AG04450 (cell line): ENCODE measurements at regions not wholly inside any gene's neighbourhood (a gene's known extent, or its start where the extent isn't known, plus 50 kb on each side); places are given as distances from the start of the nearest gene placed in this dataset.
A peak's percentile ranks its signal among the peaks of the same experiment; 100 is the strongest.

Experiments
- CTCF ChIA-PET: fragments of 300-600, 350-600 bp; formaldehyde crosslinking; extraction: SDS; loops from one replicate; lab custom pipeline; 2022; ENCODE audit warnings: antibody characterized with exemption, inconsistent platforms; lab: Charles Lee
- POLR2A ChIA-PET: fragments of 350-600 bp; formaldehyde crosslinking; extraction: SDS; loops from one replicate; lab custom pipeline; 2021; ENCODE audit warnings: antibody characterized with exemption, inconsistent platforms; lab: Yijun Ruan, JAX
- DNase-seq: peaks from one replicate; pipeline ENCODE4 v3.0.0-alpha.2; 2011; ENCODE audit warnings: low read depth, low spot score
- H3K27ac ChIP-seq: one replicate; pipeline ENCODE4 v1.5.1; 2012; ENCODE audit warnings: low read depth, low read length, control low read depth
- H3K27me3 ChIP-seq: one replicate; pipeline ENCODE4 v1.6.0; 2012; ENCODE audit warnings: low read length; ENCODE audit not compliant: control insufficient read depth, insufficient read depth
- H3K4me3 ChIP-seq: 2 replicates; pipeline ENCODE4 v1.5.1; 2011; ENCODE audit warnings: mild to moderate bottlenecking, low read depth, low read length, control low read depth
- H3K9me3 ChIP-seq: 2 replicates; pipeline ENCODE4 v1.5.1; 2012; ENCODE audit warnings: low read length; ENCODE audit not compliant: control insufficient read depth, insufficient read depth
- CTCF ChIP-seq: IDR thresholded peaks from 2 replicates; pipeline ENCODE4 v1.5.1; 2011; ENCODE audit warnings: low read depth, low read length, control low read depth, inconsistent platforms

DNA sequence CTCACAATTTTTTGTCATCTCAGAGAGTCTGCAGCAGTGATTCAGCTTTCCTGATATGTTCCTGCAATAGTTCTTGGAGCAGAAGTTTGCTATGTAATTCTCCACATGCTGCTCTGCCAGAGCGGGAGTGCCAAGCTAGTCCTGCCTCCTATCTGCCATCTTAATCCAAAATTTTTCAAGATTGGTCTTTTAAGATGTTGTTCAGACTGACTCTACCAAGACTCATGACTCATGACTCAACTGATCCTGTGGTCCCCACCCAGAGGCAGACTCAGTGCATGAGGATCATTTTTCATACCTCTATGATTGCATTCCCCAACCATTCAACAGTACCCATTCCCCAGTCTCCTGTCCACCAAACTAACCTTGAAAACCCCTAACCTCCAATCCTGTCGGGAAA, 470.8 kb downstream of the INHBA start:
- ChIA-PET POLR2A (no interaction called here), CTCF (no interaction called here)
- no peak for TF ChIP-seq CTCF
- no peaks in the 10 kb centered on the region for H3K27me3 ChIP-seq
- no peak for DNase-seq
- H3K4me3 ChIP-seq = no peak overlapping the region
- H3K9me3 ChIP-seq = no peaks in the 10 kb centered on the region; the same call in 1 of the 2 replicates
- H3K27ac ChIP-seq = no peak overlapping the region

GRCh38 chr7:41224063-41224763, 478.7 kb downstream of the INHBA start:
- H3K27ac ChIP-seq = no peak overlapping the region
- no peaks in the 10 kb centered on the region for H3K27me3 ChIP-seq
- CTCF ChIA-PET = no interaction called here
- DNase-seq = no peak
- H3K9me3 ChIP-seq = no peaks in the 10 kb centered on the region
- TF ChIP-seq CTCF = no peak
- no peak overlapping the region for H3K4me3 ChIP-seq
- POLR2A ChIA-PET = no interaction called here

DNA sequence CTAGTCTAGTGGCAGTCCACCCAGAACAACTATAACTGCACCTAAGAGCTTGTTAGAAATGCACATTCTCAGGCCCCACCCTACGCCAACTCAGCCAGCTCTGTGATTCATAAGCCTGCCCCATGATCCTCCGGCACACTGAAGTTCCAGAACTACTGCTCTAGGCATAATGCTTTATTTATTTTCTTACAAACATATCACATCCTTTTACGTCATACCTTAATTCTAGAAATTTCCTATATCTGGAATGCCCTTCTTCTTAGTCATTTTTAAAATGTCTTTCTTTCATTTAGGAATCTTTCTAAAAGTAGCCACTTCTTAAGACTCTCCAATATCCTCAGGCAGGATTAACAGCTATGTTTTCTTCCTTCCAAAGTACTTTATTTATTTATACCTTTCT, 480.1 kb downstream of the INHBA start:
- peak; percentile 60 for DNase-seq
- no peaks in the 10 kb centered on the region for H3K9me3 ChIP-seq
- TF ChIP-seq CTCF = no peak
- ChIA-PET POLR2A (no interaction called here), CTCF (interaction anchor here (0.7 kb wide), 1 partner anchor 474 kb away, joined by 3 read pairs; no protein-coding TSS in a partner anchor)
- H3K27ac ChIP-seq = no peak overlapping the region
- H3K27me3 ChIP-seq = no peaks in the 10 kb centered on the region
- H3K4me3 ChIP-seq = no peak overlapping the region

DNA sequence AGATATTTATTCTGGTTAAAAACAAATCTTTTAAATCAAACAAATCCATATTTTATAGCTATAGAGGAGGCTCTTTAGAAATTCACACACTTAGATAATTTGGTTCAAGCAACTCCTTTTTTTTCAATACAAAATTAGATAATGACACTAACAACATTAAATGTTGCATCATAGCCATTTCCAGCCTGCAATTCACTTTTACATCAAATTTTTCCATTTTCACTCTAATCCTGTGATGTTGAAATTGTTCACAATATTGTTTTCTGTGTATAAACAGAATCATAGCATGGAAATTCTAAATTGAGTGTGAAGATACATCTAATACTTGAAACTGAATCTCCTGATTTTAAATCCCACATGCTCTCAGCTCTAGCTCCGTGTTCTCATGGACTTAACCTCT, 482.6 kb downstream of the INHBA start:
- CTCF ChIA-PET = interaction anchor here (1.5 kb wide), 1 partner anchor 477 kb away, joined by 3 read pairs; no protein-coding TSS in a partner anchor

More for the DNA sequence above, 482.6 kb downstream of the INHBA start:
- TF ChIP-seq CTCF = no peak
- Histone ChIP-seq H3K27me3 (no peaks in the 10 kb centered on the region), H3K4me3 (no peak overlapping the region), H3K9me3 (no peaks in the 10 kb centered on the region), H3K27ac (no peak overlapping the region)
- POLR2A ChIA-PET = no interaction called here
- no peak for DNase-seq
